ENCODE measurements at regions not wholly inside any gene's neighbourhood (a gene's known extent, or its start where the extent isn't known, plus 50 kb on each side); places are given as distances from the start of the nearest gene placed in this dataset.
A peak's percentile ranks its signal among the peaks of the same experiment; 100 is the strongest.

- Histone ChIP-seq H3K36me3 (no peaks in the 10 kb centered on the region), H3K9me3 (peaks cover 0 to 2% of the 10 kb centered on the region in 2 donors), H3K27me3 (no peaks in the 10 kb centered on the region), H3K4me1 (peaks cover 0 to 4% of the 10 kb centered on the region in 2 donors), H3K27ac (no peak overlapping the region), H3K4me3 (no peak overlapping the region)
- no peak for DNase-seq
- TF ChIP-seq, protein P1, sequence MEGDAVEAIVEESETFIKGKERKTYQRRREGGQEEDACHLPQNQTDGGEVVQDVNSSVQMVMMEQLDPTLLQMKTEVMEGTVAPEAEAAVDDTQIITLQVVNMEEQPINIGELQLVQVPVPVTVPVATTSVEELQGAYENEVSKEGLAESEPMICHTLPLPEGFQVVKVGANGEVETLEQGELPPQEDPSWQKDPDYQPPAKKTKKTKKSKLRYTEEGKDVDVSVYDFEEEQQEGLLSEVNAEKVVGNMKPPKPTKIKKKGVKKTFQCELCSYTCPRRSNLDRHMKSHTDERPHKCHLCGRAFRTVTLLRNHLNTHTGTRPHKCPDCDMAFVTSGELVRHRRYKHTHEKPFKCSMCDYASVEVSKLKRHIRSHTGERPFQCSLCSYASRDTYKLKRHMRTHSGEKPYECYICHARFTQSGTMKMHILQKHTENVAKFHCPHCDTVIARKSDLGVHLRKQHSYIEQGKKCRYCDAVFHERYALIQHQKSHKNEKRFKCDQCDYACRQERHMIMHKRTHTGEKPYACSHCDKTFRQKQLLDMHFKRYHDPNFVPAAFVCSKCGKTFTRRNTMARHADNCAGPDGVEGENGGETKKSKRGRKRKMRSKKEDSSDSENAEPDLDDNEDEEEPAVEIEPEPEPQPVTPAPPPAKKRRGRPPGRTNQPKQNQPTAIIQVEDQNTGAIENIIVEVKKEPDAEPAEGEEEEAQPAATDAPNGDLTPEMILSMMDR (IDR thresholded peaks at IDR 0.05), result no peak
- peak; percentile 21 for ATAC-seq
- intact Hi-C loops (cut with DNase I), result no loop called here
Measured at GRCh38 chr15:70424937-70425411, 327.3 kb upstream of the TLE3 start.

GRCh38 chr15:70423267-70423666 lies 325.6 kb upstream of the TLE3 start:
- peaks cover 0 to 4% of the 10 kb centered on the region in 2 donors for H3K4me1 ChIP-seq
- no peak overlapping the region for H3K27ac ChIP-seq
- intact Hi-C loops (cut with DNase I), result no loop called here
- no peaks in the 10 kb centered on the region for H3K36me3 ChIP-seq
- DNase-seq, result no peak
- peaks cover 0 to 6% of the 10 kb centered on the region in 2 donors for H3K27me3 ChIP-seq
- no peak for ATAC-seq
- H3K9me3 ChIP-seq, result no peaks in the 10 kb centered on the region
- H3K4me3 ChIP-seq, result no peak overlapping the region
- TF ChIP-seq, protein P1 (IDR thresholded peaks at IDR 0.05), result no peak

GRCh38 chr15:70422342-70422741 lies 324.6 kb upstream of the TLE3 start:
- H3K36me3 ChIP-seq, result no peaks in the 10 kb centered on the region
- H3K4me3 ChIP-seq, result no peak overlapping the region
- no peak for DNase-seq
- no peak overlapping the region for H3K27ac ChIP-seq
- no peak for ATAC-seq
- no peaks in the 10 kb centered on the region for H3K9me3 ChIP-seq
- intact Hi-C loops (cut with DNase I), result no loop called here
- H3K4me1 ChIP-seq, result peaks cover 0 to 4% of the 10 kb centered on the region in 2 donors
- TF ChIP-seq, protein P1 (IDR thresholded peaks at IDR 0.05), result no peak
- peaks cover 0 to 6% of the 10 kb centered on the region in 2 donors for H3K27me3 ChIP-seq

- intact Hi-C loops (cut with DNase I), result no loop called here
- peak; percentile 72 for ATAC-seq
- H3K4me1 ChIP-seq, result peaks cover 0 to 4% of the 10 kb centered on the region in 2 donors
Measured at GRCh38 chr15:70420948-70421482, 323.3 kb upstream of the TLE3 start.

More at GRCh38 chr15:70420948-70421482, 323.3 kb upstream of the TLE3 start:
- Histone ChIP-seq H3K36me3 (no peaks in the 10 kb centered on the region), H3K27me3 (peaks cover 0 to 6% of the 10 kb centered on the region in 2 donors), H3K27ac (no peak overlapping the region), H3K9me3 (no peaks in the 10 kb centered on the region), H3K4me3 (no peak overlapping the region)
- peak in 1 of 4 donors; percentile 64 for DNase-seq
- TF ChIP-seq, protein P1 (IDR thresholded peaks at IDR 0.05), result no peak
